ENCODE measurements at regions not wholly inside any gene's neighbourhood (a gene's known extent, or its start where the extent isn't known, plus 50 kb on each side); places are given as distances from the start of the nearest gene placed in this dataset.

- ATAC-seq: no peak
Observed at GRCh38 chr18:77677536-77677935, 427.9 kb downstream of the GALR1 start.

GRCh38 chr18:77679869-77680268 lies 430.2 kb downstream of the GALR1 start:
- no peak for ATAC-seq
- TF ChIP-seq ARNTL (CRISPR knock-in tag; IDR thresholded peaks at IDR 0.05; ENCODE audit: borderline replicate concordance, low read depth) (no peak), TCF4 (CRISPR knock-in tag; IDR thresholded peaks at IDR 0.05; ENCODE audit: borderline replicate concordance) (no peak), ZNF565 (CRISPR knock-in tag; conservative IDR thresholded peaks at IDR 0.05; ENCODE audit: low read depth) (no peak), GLIS3 (CRISPR knock-in tag; IDR thresholded peaks at IDR 0.05) (no peak), ZFP3 (CRISPR knock-in tag; IDR thresholded peaks at IDR 0.05) (no peak), TSHZ2 (CRISPR knock-in tag; IDR thresholded peaks at IDR 0.05) (no peak), SNAI2 (CRISPR knock-in tag; IDR thresholded peaks at IDR 0.05) (no peak), POU6F1 (CRISPR knock-in tag; IDR thresholded peaks at IDR 0.05; ENCODE audit: borderline replicate concordance, low read depth) (no peak), TOX (CRISPR knock-in tag; IDR thresholded peaks at IDR 0.05; ENCODE audit: borderline replicate concordance) (no peak), ZC3H10 (CRISPR knock-in tag; IDR thresholded peaks at IDR 0.05) (no peak), CSDC2 (CRISPR knock-in tag; IDR thresholded peaks at IDR 0.05) (no peak), BACH2 (CRISPR knock-in tag; IDR thresholded peaks at IDR 0.05; ENCODE audit: borderline replicate concordance) (no peak), CSRNP3 (CRISPR knock-in tag; IDR thresholded peaks at IDR 0.05) (no peak), PATZ1 (CRISPR knock-in tag; IDR thresholded peaks at IDR 0.05; ENCODE audit: borderline replicate concordance) (no peak), ZNF8 (CRISPR knock-in tag; IDR thresholded peaks at IDR 0.05) (no peak), ISL1 (CRISPR knock-in tag; IDR thresholded peaks at IDR 0.05) (no peak), ZFP30 (CRISPR knock-in tag; IDR thresholded peaks at IDR 0.05) (no peak), ZNF70 (CRISPR knock-in tag; IDR thresholded peaks at IDR 0.05) (no peak), OSR1 (CRISPR knock-in tag; IDR thresholded peaks at IDR 0.05) (no peak), RARB (CRISPR knock-in tag; IDR thresholded peaks at IDR 0.05) (no peak)

More at GRCh38 chr18:77677536-77677935, 427.9 kb downstream of the GALR1 start:
- no peak for TF ChIP-seq ZNF70 (CRISPR knock-in tag; IDR thresholded peaks at IDR 0.05)
- TF ChIP-seq BACH2 (CRISPR knock-in tag; IDR thresholded peaks at IDR 0.05; ENCODE audit: borderline replicate concordance): no peak
- TF ChIP-seq ISL1 (CRISPR knock-in tag; IDR thresholded peaks at IDR 0.05): no peak
- TF ChIP-seq OSR1 (CRISPR knock-in tag; IDR thresholded peaks at IDR 0.05): no peak
- no peak for TF ChIP-seq GLIS3 (CRISPR knock-in tag; IDR thresholded peaks at IDR 0.05)
- TF ChIP-seq TSHZ2 (CRISPR knock-in tag; IDR thresholded peaks at IDR 0.05): no peak
- no peak for TF ChIP-seq PPARA (CRISPR knock-in tag; IDR thresholded peaks at IDR 0.05; ENCODE audit: borderline replicate concordance)
- no peak for TF ChIP-seq CSDC2 (CRISPR knock-in tag; IDR thresholded peaks at IDR 0.05)
- no peak for TF ChIP-seq ZFP3 (CRISPR knock-in tag; IDR thresholded peaks at IDR 0.05)
- TF ChIP-seq ESRRG (CRISPR knock-in tag; IDR thresholded peaks at IDR 0.05): no peak
